ENCODE measurements at regions not wholly inside any gene's neighbourhood (a gene's known extent, or its start where the extent isn't known, plus 50 kb on each side); places are given as distances from the start of the nearest gene placed in this dataset.

- DNase-seq = no peak
These were observed 190.7 kb upstream of the PPFIA2 start for GRCh38 chr12:81949841-81950308.

GRCh38 chr12:81949416-81949815 is 190.3 kb upstream of the PPFIA2 start:
- no peak for DNase-seq

GRCh38 chr12:81944886-81945285 is 185.7 kb upstream of the PPFIA2 start:
- no peak for DNase-seq

GRCh38 chr12:81942594-81942993 is 183.4 kb upstream of the PPFIA2 start:
- DNase-seq = no peak

- DNase-seq = no peak
These were observed 170.9 kb upstream of the PPFIA2 start for GRCh38 chr12:81930037-81930436.

- DNase-seq = no peak
These were observed 137.6 kb upstream of the PPFIA2 start for GRCh38 chr12:81896771-81897170.

GRCh38 chr12:81888961-81889360 is 129.8 kb upstream of the PPFIA2 start:
- DNase-seq = no peak

- no peak for DNase-seq
These were observed 129.1 kb upstream of the PPFIA2 start for GRCh38 chr12:81888106-81888740.

GRCh38 chr12:81874586-81874985 is 115.4 kb upstream of the PPFIA2 start:
- DNase-seq = no peak

- DNase-seq = no peak
These were observed 115.0 kb upstream of the PPFIA2 start for GRCh38 chr12:81874166-81874565.

- DNase-seq = no peak
These were observed 113.2 kb upstream of the PPFIA2 start for GRCh38 chr12:81872400-81872799.

- DNase-seq = no peak
These were observed 106.9 kb upstream of the PPFIA2 start for GRCh38 chr12:81866081-81866480.

- DNase-seq = no peak
These were observed 104.3 kb upstream of the PPFIA2 start for GRCh38 chr12:81863406-81863805.

- DNase-seq = no peak
These were observed 100.4 kb upstream of the PPFIA2 start for GRCh38 chr12:81859521-81859920.

- DNase-seq = no peak
These were observed 84.4 kb upstream of the PPFIA2 start for GRCh38 chr12:81843599-81843998.

- no peak for DNase-seq
These were observed 76.6 kb upstream of the PPFIA2 start for GRCh38 chr12:81835783-81836182.

GRCh38 chr12:81819991-81820633 is 61.0 kb upstream of the PPFIA2 start:
- DNase-seq = no peak

GRCh38 chr12:81815611-81816010 is 56.5 kb upstream of the PPFIA2 start:
- DNase-seq = no peak

GRCh38 chr12:81811778-81812125 is 52.6 kb upstream of the PPFIA2 start:
- DNase-seq = no peak

GRCh38 chr12:81811061-81811777 is 52.1 kb upstream of the PPFIA2 start:
- no peak for DNase-seq

GRCh38 chr12:81809829-81810595 is 50.9 kb upstream of the PPFIA2 start:
- DNase-seq = no peak

GRCh38 chr12:81809113-81809777 is 50.1 kb upstream of the PPFIA2 start:
- no peak for DNase-seq
